A549 (cell line): ENCODE measurements at regions not wholly inside any gene's neighbourhood (a gene's known extent, or its start where the extent isn't known, plus 50 kb on each side); places are given as distances from the start of the nearest gene placed in this dataset.

Source experiments
- CTCF ChIP-seq: fragments of >200 bp; sonication (Bioruptor Twin); formaldehyde crosslinking; IDR thresholded peaks from 3 replicates; pipeline ENCODE4 v1.5.1; 2016
- JUN ChIP-seq, 2 experiments: fragments of >200 bp; sonication (Bioruptor Twin); formaldehyde crosslinking; IDR thresholded peaks; 2 replicates in 1 of 2; 3 replicates in 1 of 2; pipeline ENCODE4 v1.6.1; 2016 to 2017
- MAX ChIP-seq: IDR thresholded peaks from 2 replicates; pipeline ENCODE4 v1.6.1; 2012
- POLR2A ChIP-seq: IDR thresholded peaks from 2 replicates; pipeline ENCODE4 v1.6.1; 2012; ENCODE audit warnings: mild to moderate bottlenecking, low read length
- POLR2AphosphoS2 ChIP-seq: conservative IDR thresholded peaks from 2 replicates; pipeline ENCODE4 v1.6.1; 2012; ENCODE audit warnings: low read length, improper control_type of control experiment, inconsistent platforms

- TF ChIP-seq CTCF: no peak
- TF ChIP-seq POLR2AphosphoS2: no peak
- no peak for TF ChIP-seq MAX
- TF ChIP-seq POLR2A: no peak
- no peak for TF ChIP-seq JUN (IDR thresholded peaks at IDR 0.05)
Observed at GRCh38 chr5:168184103-168184502, 107.3 kb upstream of the WWC1 start.
